ENCODE measurements at regions not wholly inside any gene's neighbourhood (a gene's known extent, or its start where the extent isn't known, plus 50 kb on each side); places are given as distances from the start of the nearest gene placed in this dataset.
"Not testable (repeated sequence)": the region's sequence is repeated elsewhere in the genome, so short reads cannot be mapped to it uniquely, and the experiment has no call there.

- ATAC-seq: no peak
- TF ChIP-seq RARB (CRISPR knock-in tag; IDR thresholded peaks at IDR 0.05) (no peak), CSDC2 (CRISPR knock-in tag; IDR thresholded peaks at IDR 0.05) (no peak), SNAI2 (CRISPR knock-in tag; IDR thresholded peaks at IDR 0.05) (no peak), PPARA (CRISPR knock-in tag; IDR thresholded peaks at IDR 0.05; ENCODE audit: borderline replicate concordance) (no peak), TSHZ2 (CRISPR knock-in tag; IDR thresholded peaks at IDR 0.05) (no peak), TOX (CRISPR knock-in tag; IDR thresholded peaks at IDR 0.05; ENCODE audit: borderline replicate concordance) (no peak), CSRNP3 (CRISPR knock-in tag; IDR thresholded peaks at IDR 0.05) (no peak), TCF4 (CRISPR knock-in tag; IDR thresholded peaks at IDR 0.05; ENCODE audit: borderline replicate concordance) (no peak), GLIS3 (CRISPR knock-in tag; IDR thresholded peaks at IDR 0.05) (no peak), BACH2 (CRISPR knock-in tag; IDR thresholded peaks at IDR 0.05; ENCODE audit: borderline replicate concordance) (no peak), ZFP30 (CRISPR knock-in tag; IDR thresholded peaks at IDR 0.05) (no peak), ZNF8 (CRISPR knock-in tag; IDR thresholded peaks at IDR 0.05) (no peak), ZC3H10 (CRISPR knock-in tag; IDR thresholded peaks at IDR 0.05) (no peak)
These were observed 84.8 kb upstream of the BTG3 start for GRCh38 chr21:17697473-17697872.

- not testable (repeated sequence) for ATAC-seq
These were observed 81.7 kb upstream of the BTG3 start for GRCh38 chr21:17694416-17694815.

- no peak for ATAC-seq
- no peak for TF ChIP-seq ISL1 (CRISPR knock-in tag; IDR thresholded peaks at IDR 0.05)
- no peak for TF ChIP-seq ESRRG (CRISPR knock-in tag; IDR thresholded peaks at IDR 0.05)
- no peak for TF ChIP-seq CREB5 (CRISPR knock-in tag; IDR thresholded peaks at IDR 0.05; ENCODE audit: low read depth)
- no peak for TF ChIP-seq ZNF70 (CRISPR knock-in tag; IDR thresholded peaks at IDR 0.05)
- TF ChIP-seq GLIS3 (CRISPR knock-in tag; IDR thresholded peaks at IDR 0.05): no peak
- no peak for TF ChIP-seq PPARA (CRISPR knock-in tag; IDR thresholded peaks at IDR 0.05; ENCODE audit: borderline replicate concordance)
- no peak for TF ChIP-seq TSHZ2 (CRISPR knock-in tag; IDR thresholded peaks at IDR 0.05)
- TF ChIP-seq ZC3H10 (CRISPR knock-in tag; IDR thresholded peaks at IDR 0.05): no peak
- no peak for TF ChIP-seq POU6F1 (CRISPR knock-in tag; IDR thresholded peaks at IDR 0.05; ENCODE audit: borderline replicate concordance, low read depth)
These were observed 81.1 kb upstream of the BTG3 start for GRCh38 chr21:17693801-17694200.

- ATAC-seq: no peak
- TF ChIP-seq PPARA (CRISPR knock-in tag; IDR thresholded peaks at IDR 0.05; ENCODE audit: borderline replicate concordance) (no peak), BACH2 (CRISPR knock-in tag; IDR thresholded peaks at IDR 0.05; ENCODE audit: borderline replicate concordance) (no peak), GLIS3 (CRISPR knock-in tag; IDR thresholded peaks at IDR 0.05) (no peak), TOX (CRISPR knock-in tag; IDR thresholded peaks at IDR 0.05; ENCODE audit: borderline replicate concordance) (no peak), ESRRG (CRISPR knock-in tag; IDR thresholded peaks at IDR 0.05) (no peak), ZNF565 (CRISPR knock-in tag; conservative IDR thresholded peaks at IDR 0.05; ENCODE audit: low read depth) (no peak), ARNTL (CRISPR knock-in tag; IDR thresholded peaks at IDR 0.05; ENCODE audit: borderline replicate concordance, low read depth) (no peak), ZFP3 (CRISPR knock-in tag; IDR thresholded peaks at IDR 0.05) (no peak), ISL1 (CRISPR knock-in tag; IDR thresholded peaks at IDR 0.05) (no peak), OSR1 (CRISPR knock-in tag; IDR thresholded peaks at IDR 0.05) (no peak), SNAI2 (CRISPR knock-in tag; IDR thresholded peaks at IDR 0.05) (no peak), CSRNP3 (CRISPR knock-in tag; IDR thresholded peaks at IDR 0.05) (no peak), ZFP30 (CRISPR knock-in tag; IDR thresholded peaks at IDR 0.05) (no peak)
These were observed 77.4 kb upstream of the BTG3 start for GRCh38 chr21:17690078-17690494.
